Activated naive CD8-positive, alpha-beta T cell treated with anti-CD3 and anti-CD28 coated beads for 36 hours (primary cell): ENCODE measurements at regions not wholly inside any gene's neighbourhood (a gene's known extent, or its start where the extent isn't known, plus 50 kb on each side); places are given as distances from the start of the nearest gene placed in this dataset.

ENCODE experiments used
- DNase-seq: peaks from one replicate; pipeline ENCODE4 v3.0.0; 2021
- H3K27ac Mint-ChIP-seq: one replicate; pipeline ENCODE4 v1.8.0; 2022; ENCODE audit warnings: mild to moderate bottlenecking, moderate library complexity, mixed read lengths
- H3K27me3 Mint-ChIP-seq: one replicate; pipeline ENCODE4 v1.8.0; 2022; ENCODE audit warnings: mild to moderate bottlenecking, mixed read lengths
- H3K36me3 Mint-ChIP-seq: one replicate; pipeline ENCODE4 v1.8.0; 2021; ENCODE audit warnings: mild to moderate bottlenecking, mixed read lengths
- H3K4me1 Mint-ChIP-seq: one replicate; pipeline ENCODE4 v1.8.0; 2021; ENCODE audit warnings: mixed read lengths
- H3K4me3 Mint-ChIP-seq: one replicate; pipeline ENCODE4 v1.8.0; 2022; ENCODE audit warnings: mild to moderate bottlenecking, moderate library complexity, mixed read lengths
- H3K9me3 Mint-ChIP-seq: one replicate; pipeline ENCODE4 v1.8.0; 2022; ENCODE audit warnings: mixed read lengths

DNA sequence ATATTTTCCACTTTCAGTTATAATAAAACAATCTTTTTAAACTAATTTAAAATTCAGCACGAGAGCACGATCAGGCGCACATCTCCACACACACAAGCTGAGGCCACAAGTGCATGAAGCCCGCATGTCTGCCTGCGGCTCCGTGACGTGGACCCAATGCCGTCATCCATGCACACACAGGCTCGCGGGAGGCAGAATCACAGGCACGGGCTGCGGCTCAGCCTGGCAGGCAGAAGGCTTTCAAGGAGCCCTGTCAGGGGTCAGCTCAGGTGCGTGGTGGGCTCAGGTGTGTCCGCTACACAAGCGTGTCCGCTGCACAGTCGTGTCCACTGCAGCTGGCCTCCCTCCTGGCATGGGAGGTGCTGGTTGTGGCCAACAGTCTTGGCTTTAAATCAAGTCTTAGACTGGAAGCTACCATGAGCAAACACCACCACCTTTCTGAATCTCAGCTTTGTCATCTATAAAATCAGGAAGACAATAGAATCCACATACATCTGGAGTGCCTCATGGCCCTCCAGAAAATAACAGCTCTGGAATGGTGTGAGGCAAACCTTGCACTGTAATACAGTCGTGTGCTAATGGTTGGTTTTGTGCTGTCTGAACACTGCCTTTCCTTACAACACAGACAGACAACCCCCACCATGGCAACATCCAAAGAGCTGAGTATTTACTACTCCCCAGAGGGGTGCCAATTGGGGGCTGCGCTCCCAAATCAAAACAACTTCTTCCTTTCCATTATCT is 210.1 kb downstream of the NDUFA10 start:
- no peak for DNase-seq
- H3K4me1 Mint-ChIP-seq, result no peaks in the 10 kb centered on the region
- H3K27ac Mint-ChIP-seq, result no peak overlapping the region
- no peaks in the 10 kb centered on the region for H3K36me3 Mint-ChIP-seq
- no peaks in the 10 kb centered on the region for H3K9me3 Mint-ChIP-seq
- H3K4me3 Mint-ChIP-seq, result no peak overlapping the region
- H3K27me3 Mint-ChIP-seq, result no peaks in the 10 kb centered on the region

DNA sequence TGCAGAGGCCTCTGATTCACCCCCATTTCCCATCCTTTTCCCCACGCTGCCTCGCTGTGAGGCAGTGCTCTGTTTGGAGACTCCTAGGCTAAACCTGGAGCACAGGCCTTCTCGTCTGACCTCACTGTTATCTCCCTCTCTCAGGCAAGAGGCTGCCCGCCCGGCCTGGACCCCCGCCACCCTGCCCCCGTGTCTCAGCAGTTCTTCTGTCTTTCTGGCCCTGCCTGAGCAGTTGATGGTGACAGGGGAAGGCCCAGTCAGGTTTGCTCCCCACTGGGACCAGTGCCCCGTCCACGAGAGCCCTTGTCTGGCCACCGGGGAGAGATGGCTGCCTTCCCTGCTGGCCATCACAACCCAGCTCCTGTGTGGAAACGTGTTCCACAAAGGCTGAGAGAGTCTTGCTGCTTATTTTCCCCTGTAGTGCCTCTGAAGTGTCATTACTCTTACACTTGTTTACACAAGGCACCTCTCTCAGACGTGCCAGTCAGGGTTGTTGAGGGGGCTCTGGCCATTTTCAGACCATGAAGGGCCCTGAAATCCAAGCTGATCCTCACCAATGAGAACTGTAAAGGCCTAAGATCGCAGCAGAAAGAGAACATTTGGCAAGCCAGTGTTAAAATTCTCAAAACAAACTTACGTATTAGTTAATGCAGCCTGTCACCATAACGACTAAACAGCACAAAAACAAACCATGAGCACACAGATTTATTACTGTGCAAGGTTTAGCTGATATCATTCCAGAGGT is 210.9 kb downstream of the NDUFA10 start:
- H3K27ac Mint-ChIP-seq, result no peak overlapping the region
- H3K9me3 Mint-ChIP-seq, result no peaks in the 10 kb centered on the region
- H3K27me3 Mint-ChIP-seq, result no peaks in the 10 kb centered on the region
- no peaks in the 10 kb centered on the region for H3K36me3 Mint-ChIP-seq
- DNase-seq, result no peak
- H3K4me1 Mint-ChIP-seq, result no peaks in the 10 kb centered on the region
- no peak overlapping the region for H3K4me3 Mint-ChIP-seq

DNA sequence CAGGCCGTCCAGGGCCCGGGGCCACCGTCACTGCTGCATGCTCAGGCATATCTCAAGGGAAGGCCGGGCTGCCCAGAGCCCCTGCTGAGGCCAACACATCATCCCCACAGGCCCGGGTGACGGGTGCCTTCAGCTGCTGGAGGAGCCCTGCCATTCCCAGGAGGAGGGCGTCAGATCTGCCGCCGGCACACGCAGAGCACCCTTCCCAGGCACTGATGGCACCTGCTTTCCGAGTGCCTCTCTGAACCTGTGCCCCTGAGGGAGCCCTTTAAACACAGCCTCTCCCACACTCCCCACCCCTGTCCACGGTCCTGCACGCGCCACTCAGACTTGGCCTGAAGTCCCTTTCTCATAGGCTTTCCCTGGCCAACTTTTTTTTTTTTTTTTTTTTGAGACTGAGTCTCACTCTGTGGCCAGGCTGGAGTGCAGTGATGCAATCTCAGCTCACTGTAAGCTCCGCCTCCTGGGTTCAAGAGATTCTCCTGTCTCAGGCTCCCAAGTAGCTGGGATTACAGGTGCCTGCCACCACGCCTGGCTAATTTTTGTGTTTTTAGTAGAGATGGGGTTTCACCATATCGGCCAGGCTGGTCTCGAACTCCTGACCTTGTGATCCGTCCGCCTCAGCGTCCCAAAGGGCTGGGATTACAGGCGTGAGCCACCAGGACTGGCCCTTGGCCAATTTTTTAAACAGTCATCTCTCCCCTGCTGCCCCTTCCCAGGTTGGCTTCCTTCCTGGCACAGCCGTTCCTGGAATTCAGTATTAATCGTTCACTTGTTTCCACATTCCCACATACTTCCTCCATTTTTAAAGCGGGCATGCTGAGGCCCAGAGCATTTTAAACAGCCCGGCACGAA is 211.7 kb downstream of the NDUFA10 start:
- no peaks in the 10 kb centered on the region for H3K4me1 Mint-ChIP-seq
- DNase-seq, result no peak
- H3K4me3 Mint-ChIP-seq, result no peak overlapping the region
- no peaks in the 10 kb centered on the region for H3K27me3 Mint-ChIP-seq
- H3K36me3 Mint-ChIP-seq, result no peaks in the 10 kb centered on the region
- H3K9me3 Mint-ChIP-seq, result no peaks in the 10 kb centered on the region
- no peak overlapping the region for H3K27ac Mint-ChIP-seq

- no peak for DNase-seq
- no peaks in the 10 kb centered on the region for H3K36me3 Mint-ChIP-seq
- no peaks in the 10 kb centered on the region for H3K9me3 Mint-ChIP-seq
- no peak overlapping the region for H3K27ac Mint-ChIP-seq
- H3K4me1 Mint-ChIP-seq, result no peaks in the 10 kb centered on the region
- no peak overlapping the region for H3K4me3 Mint-ChIP-seq
- H3K27me3 Mint-ChIP-seq, result no peaks in the 10 kb centered on the region
Measured at GRCh38 chr2:239811806-239812560, 213.2 kb downstream of the NDUFA10 start.

GRCh38 chr2:239811111-239811781 is 213.9 kb downstream of the NDUFA10 start:
- no peak for DNase-seq
- H3K9me3 Mint-ChIP-seq, result no peaks in the 10 kb centered on the region
- no peaks in the 10 kb centered on the region for H3K27me3 Mint-ChIP-seq
- no peaks in the 10 kb centered on the region for H3K36me3 Mint-ChIP-seq
- H3K4me3 Mint-ChIP-seq, result no peak overlapping the region
- no peaks in the 10 kb centered on the region for H3K4me1 Mint-ChIP-seq
- no peak overlapping the region for H3K27ac Mint-ChIP-seq

- no peak overlapping the region for H3K4me3 Mint-ChIP-seq
- no peaks in the 10 kb centered on the region for H3K36me3 Mint-ChIP-seq
- no peak for DNase-seq
Measured at GRCh38 chr2:239809391-239809790, 215.8 kb downstream of the NDUFA10 start.

DNA sequence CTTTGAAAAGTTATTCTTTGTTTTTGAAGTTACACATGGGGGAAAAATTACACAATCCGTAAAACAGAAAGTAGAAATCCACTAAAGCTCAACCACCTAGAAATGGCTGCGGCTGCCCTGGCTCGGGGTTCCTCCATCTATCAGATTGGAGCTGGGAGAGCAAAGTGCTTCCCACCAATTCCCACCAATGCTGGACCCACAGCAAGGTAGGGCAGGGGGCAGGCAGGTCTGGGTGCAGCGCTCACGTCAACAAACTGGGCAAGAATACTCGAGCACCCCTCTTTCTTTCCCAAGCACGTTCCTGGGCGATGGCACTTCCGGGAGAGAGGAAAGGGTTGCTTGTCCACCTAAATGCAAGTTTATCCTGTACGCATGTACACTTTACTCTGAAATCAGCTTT is 217.6 kb downstream of the NDUFA10 start:
- Mint-ChIP-seq H3K9me3 (no peaks in the 10 kb centered on the region), H3K27ac (no peak overlapping the region), H3K36me3 (no peaks in the 10 kb centered on the region), H3K4me3 (no peak overlapping the region), H3K27me3 (no peaks in the 10 kb centered on the region), H3K4me1 (no peaks in the 10 kb centered on the region)
- DNase-seq, result no peak

More at GRCh38 chr2:239809391-239809790, 215.8 kb downstream of the NDUFA10 start:
- no peaks in the 10 kb centered on the region for H3K4me1 Mint-ChIP-seq
- no peak overlapping the region for H3K27ac Mint-ChIP-seq
- no peaks in the 10 kb centered on the region for H3K27me3 Mint-ChIP-seq
- no peaks in the 10 kb centered on the region for H3K9me3 Mint-ChIP-seq

DNA sequence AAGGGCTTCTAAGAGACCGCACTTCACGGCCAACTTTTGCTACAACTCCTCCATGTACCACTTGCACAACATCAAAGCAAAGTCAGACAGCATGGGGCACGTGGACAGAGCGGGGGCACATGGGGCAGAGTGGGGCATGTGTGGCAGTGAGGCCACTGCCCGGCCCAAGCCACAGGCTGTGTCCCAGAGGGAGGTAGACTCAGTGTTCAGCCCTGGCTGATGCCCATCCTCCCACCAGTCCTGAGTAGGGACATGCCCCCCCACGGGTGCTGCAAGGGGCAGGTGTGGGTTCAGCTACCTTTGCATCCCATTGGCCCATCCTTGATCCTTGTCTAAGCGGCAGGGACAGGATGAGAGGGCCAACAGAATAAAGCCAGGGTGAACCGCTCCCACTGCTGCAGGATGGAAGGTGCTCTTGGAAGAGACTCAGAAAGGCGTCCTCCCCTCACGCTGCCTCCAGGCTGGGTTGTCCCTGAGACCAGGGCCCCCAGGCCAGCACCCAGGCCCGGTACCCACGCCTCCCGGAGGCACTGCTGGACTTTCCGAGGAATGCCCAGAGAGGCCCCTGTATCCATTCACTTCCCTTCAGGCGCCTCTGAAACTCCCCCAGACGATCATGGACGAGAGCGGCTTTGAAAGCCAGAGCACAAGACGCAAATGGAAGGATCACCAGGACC is 218.2 kb downstream of the NDUFA10 start:
- Mint-ChIP-seq H3K4me1 (no peaks in the 10 kb centered on the region), H3K9me3 (no peaks in the 10 kb centered on the region), H3K4me3 (no peak overlapping the region), H3K27me3 (no peaks in the 10 kb centered on the region), H3K27ac (no peak overlapping the region), H3K36me3 (no peaks in the 10 kb centered on the region)
- DNase-seq, result no peak

- no peaks in the 10 kb centered on the region for H3K36me3 Mint-ChIP-seq
- H3K27ac Mint-ChIP-seq, result no peak overlapping the region
- H3K4me3 Mint-ChIP-seq, result no peak overlapping the region
- H3K27me3 Mint-ChIP-seq, result no peaks in the 10 kb centered on the region
- DNase-seq, result no peak
- no peaks in the 10 kb centered on the region for H3K4me1 Mint-ChIP-seq
- H3K9me3 Mint-ChIP-seq, result no peaks in the 10 kb centered on the region
Measured at GRCh38 chr2:239806276-239806675, 218.9 kb downstream of the NDUFA10 start.

- Mint-ChIP-seq H3K9me3 (no peaks in the 10 kb centered on the region), H3K36me3 (no peaks in the 10 kb centered on the region), H3K4me3 (no peak overlapping the region), H3K27me3 (no peaks in the 10 kb centered on the region), H3K4me1 (no peaks in the 10 kb centered on the region), H3K27ac (no peak overlapping the region)
- DNase-seq, result no peak
Measured at GRCh38 chr2:239805414-239805813, 219.7 kb downstream of the NDUFA10 start.

DNA sequence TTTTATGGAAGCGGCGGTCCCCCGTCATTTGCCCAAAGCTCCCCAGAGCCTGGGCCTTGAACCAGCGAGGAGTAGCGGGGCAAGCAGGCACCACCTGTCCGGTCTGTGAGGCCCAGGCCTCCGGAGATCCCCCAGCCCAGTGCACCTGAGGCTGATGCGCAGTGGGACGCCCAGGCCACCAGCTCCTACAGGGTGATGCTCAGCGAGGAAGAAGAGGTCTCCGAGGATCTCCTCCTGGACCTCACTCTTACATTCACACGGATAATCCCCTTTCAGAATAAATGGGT is 220.2 kb downstream of the NDUFA10 start:
- DNase-seq, result no peak

GRCh38 chr2:239804161-239805042 is 220.7 kb downstream of the NDUFA10 start:
- no peaks in the 10 kb centered on the region for H3K36me3 Mint-ChIP-seq
- H3K27me3 Mint-ChIP-seq, result peaks cover 4% of the 10 kb centered on the region
- no peaks in the 10 kb centered on the region for H3K4me1 Mint-ChIP-seq
- DNase-seq, result no peak
- H3K4me3 Mint-ChIP-seq, result no peak overlapping the region
- no peak overlapping the region for H3K27ac Mint-ChIP-seq
- no peaks in the 10 kb centered on the region for H3K9me3 Mint-ChIP-seq

More for the DNA sequence above, 220.2 kb downstream of the NDUFA10 start:
- Mint-ChIP-seq H3K9me3 (no peaks in the 10 kb centered on the region), H3K4me3 (no peak overlapping the region), H3K27me3 (no peaks in the 10 kb centered on the region), H3K27ac (no peak overlapping the region), H3K4me1 (no peaks in the 10 kb centered on the region), H3K36me3 (no peaks in the 10 kb centered on the region)

- no peak overlapping the region for H3K27ac Mint-ChIP-seq
- no peaks in the 10 kb centered on the region for H3K4me1 Mint-ChIP-seq
- no peaks in the 10 kb centered on the region for H3K36me3 Mint-ChIP-seq
- no peak overlapping the region for H3K4me3 Mint-ChIP-seq
- no peak for DNase-seq
- H3K9me3 Mint-ChIP-seq, result no peaks in the 10 kb centered on the region
- H3K27me3 Mint-ChIP-seq, result peaks cover 4% of the 10 kb centered on the region
Measured at GRCh38 chr2:239803766-239804115, 221.4 kb downstream of the NDUFA10 start.
